Stimulated activated CD4-positive, alpha-beta T cell treated with anti-CD3 and anti-CD28 coated beads, TNF-alpha, amount 100 ng/mL, for 24 hours (primary cell): ENCODE measurements at regions not wholly inside any gene's neighbourhood (a gene's known extent, or its start where the extent isn't known, plus 50 kb on each side); places are given as distances from the start of the nearest gene placed in this dataset.

ENCODE experiments used
- DNase-seq, 3 experiments: peaks; one replicate each; pipeline ENCODE4 v3.0.0-alpha.2; 2020; ENCODE audit warnings: low read depth in 3 of 3

- no peak for DNase-seq
These were observed 246.4 kb downstream of the ACTL7B start for GRCh38 chr9:108609227-108609896.

- DNase-seq = no peak
These were observed 248.2 kb downstream of the ACTL7B start for GRCh38 chr9:108607607-108608006.

DNA sequence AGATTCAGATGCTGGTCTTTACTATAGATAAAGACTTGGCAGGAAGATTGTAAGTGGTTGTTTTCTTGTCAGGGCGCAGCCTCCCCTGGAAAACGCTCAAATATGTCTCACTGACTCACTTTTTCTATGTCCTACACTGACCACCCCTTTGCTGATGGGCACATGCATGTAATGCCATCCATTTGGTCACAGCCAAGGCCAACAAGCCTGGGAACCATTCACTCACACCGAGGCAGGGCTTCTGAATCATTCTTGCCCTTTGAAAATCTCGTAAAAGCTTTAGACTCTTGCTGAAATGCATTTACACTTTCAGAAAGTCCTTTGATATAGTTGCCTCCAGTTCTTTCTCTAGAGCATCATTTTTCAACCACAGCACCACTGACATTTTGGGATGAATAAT is 249.4 kb downstream of the ACTL7B start:
- no peak for DNase-seq

GRCh38 chr9:108603141-108603540 is 252.6 kb downstream of the ACTL7B start:
- no peak for DNase-seq

DNA sequence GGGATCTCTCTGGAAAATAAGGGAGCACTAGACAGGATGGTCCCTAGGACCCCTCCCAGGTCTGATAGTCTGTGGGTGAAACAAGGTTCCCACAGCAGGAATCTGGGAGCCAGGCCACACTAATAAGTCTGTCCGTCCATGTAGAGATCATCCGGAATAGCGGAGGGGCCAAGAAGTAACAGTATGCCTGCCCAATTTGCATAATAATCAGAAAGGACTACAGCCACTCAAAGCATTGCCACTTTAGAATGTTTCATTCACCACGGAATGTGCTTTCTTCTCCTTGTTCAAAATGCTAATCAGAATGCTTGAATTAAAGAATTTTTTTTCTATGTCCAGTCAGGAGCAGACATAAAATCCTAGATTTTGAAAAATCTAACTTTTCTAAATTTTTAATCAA is 254.9 kb downstream of the ACTL7B start:
- no peak for DNase-seq

GRCh38 chr9:108599571-108599970 is 256.2 kb downstream of the ACTL7B start:
- DNase-seq = no peak

GRCh38 chr9:108591121-108591520 is 264.7 kb downstream of the ACTL7B start:
- DNase-seq = no peak

DNA sequence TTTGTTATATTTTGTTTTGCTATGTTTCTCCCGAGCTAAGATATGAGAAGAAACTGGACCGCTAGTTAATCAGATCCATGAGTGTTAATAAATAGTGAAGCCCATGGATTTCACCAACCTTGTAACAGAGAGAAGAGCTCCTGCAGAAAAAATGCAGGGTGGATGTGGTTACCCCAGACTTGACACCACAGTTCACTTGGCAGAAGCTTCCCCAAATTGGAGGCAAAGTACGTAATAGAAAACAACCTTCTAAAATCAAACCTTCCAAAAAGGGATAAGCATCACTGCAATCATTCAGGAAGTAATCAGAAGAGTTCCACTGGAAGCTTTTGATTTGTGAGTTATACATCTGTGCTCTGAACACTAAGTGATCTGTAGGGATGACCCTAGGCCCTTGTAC is 267.5 kb downstream of the ACTL7B start:
- DNase-seq = no peak

DNA sequence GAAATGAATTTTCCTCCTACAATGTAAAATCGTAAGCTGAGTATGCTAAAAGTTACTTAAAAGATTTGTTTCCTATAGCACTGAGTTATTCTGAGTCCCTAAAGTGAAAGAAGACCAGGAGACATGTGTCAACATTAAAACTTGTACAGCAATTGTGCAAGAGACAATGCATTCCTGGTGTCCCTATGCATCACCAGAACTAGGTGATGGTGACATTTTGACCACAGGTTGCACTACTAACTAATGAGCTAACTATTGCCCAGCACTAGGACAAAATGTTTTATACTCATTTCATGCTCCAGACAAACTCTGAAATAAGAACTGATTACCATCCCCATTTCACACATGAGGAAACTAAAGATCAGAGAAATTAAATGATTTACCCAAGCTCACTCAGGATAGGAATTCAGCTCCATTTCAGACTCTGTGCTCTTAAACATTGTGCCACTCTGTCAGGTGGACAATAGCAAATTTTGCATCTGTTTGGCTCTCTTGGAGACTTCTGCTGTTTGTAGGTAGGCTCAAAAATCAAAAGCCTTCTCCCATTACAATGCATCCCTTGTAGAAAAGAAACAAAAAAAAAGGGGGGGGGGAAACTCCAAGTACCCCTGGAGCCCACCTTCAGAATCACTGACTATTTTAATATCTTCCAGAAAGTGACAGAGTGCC is 269.2 kb downstream of the ACTL7B start:
- no peak for DNase-seq

- DNase-seq = no peak
These were observed 270.9 kb downstream of the ACTL7B start for GRCh38 chr9:108584860-108585259.

DNA sequence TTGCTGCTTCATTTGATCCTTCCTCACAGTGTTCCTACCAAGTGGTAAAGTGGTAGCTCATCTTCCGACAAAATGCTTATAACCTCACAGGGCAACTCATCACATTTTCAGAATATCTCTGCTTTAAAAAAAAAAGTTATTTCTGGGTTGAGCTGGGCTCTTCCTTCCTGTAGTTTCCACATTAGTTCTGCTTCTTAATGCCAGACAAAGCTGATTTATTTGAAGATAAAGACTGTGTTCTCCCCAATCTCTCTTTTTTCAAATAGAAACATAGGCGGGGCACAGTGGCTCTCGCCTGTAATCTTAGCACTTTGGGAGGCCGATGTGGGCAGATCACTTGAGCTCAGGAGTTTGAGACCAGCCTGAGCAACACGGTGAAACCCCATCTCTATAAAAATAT is 273.1 kb downstream of the ACTL7B start:
- DNase-seq = no peak

DNA sequence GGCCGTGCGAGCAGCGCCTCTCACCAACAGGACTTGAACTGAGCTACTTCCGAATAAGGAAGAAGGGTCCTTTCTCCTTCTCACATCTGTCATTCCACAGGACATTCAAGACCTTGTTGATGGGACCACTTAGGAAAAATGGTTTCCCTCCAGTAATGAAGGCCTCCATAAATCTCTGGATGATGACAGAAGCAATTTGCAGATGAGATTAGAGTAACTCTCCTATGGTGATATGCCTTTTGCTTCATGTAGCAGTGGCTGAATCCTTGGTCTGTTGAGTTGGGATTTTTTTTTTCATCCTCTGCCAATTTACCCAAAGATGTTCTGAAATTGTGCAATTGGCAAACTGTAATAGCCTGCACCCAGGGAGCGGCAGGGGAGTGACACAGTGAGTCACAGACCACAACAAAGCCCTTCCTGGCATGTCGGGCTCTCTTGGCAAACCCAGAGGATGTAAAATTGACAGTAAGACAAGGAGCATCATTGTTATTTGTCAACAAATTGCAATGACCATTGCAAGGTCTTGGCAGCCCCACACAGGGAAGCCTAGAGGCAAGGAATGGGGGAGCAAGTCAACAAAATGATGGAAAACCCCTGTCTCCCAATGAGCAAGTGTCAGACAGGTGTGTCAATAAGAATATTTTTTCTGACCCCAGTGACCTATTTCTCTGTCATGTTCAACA is 275.9 kb downstream of the ACTL7B start:
- no peak for DNase-seq

- DNase-seq = no peak
These were observed 280.5 kb downstream of the ACTL7B start for GRCh38 chr9:108575276-108575675.

DNA sequence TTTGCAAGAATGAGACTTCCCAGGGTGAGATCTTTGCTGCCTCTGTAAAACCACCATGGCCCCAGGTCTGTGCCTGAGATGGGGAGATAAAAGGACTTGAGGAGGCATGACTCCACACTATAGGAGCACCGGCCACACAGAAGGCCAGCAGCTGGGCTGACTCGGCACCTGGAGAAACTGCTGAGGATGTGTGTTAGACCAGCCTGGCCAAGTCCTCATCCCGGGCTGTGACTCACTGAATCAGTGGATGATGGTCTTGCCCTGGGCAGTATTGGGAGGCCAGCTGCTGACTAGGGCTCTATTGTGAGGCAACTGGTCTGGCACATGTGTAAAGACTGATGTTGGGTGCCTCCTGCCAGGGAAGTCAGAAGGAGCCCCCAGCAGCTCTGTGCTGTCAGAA is 286.2 kb downstream of the ACTL7B start:
- DNase-seq = no peak

- DNase-seq = no peak
These were observed 287.7 kb downstream of the ACTL7B start for GRCh38 chr9:108568093-108568492.

GRCh38 chr9:108567571-108567970 is 288.2 kb downstream of the ACTL7B start:
- DNase-seq = no peak

- DNase-seq = peak in 1 of 3 experiments; percentile 4
These were observed 290.0 kb downstream of the ACTL7B start for GRCh38 chr9:108565651-108566378.

- DNase-seq = no peak
These were observed 293.6 kb downstream of the ACTL7B start for GRCh38 chr9:108562176-108562575.

GRCh38 chr9:108559432-108559831 is 296.4 kb downstream of the ACTL7B start:
- DNase-seq = no peak

DNA sequence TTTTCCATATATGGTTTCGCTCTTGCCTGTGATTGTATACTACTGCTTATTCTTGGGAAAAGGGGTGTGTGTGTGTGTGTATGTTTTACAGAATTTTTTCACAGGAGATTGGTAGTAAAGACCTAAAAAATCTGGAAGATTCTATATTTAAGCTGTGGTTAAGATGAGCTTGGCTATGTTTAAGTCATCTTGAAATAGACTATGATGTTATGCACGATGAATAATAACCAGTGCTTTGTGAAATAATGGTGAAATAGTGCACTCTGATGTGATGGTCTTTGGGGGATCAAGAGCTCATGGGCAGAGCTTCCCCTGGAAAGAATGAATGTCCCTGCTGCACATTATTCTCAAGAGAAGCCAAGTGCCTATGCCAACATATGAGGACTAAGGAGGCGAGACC is 301.0 kb downstream of the ACTL7B start:
- DNase-seq = no peak

GRCh38 chr9:108553111-108553635 is 302.6 kb downstream of the ACTL7B start:
- no peak for DNase-seq

- no peak for DNase-seq
These were observed 303.2 kb downstream of the ACTL7B start for GRCh38 chr9:108552459-108553040.
